Mucosa of stomach (tissue), 1 donor: ENCODE measurements at regions not wholly inside any gene's neighbourhood (a gene's known extent, or its start where the extent isn't known, plus 50 kb on each side); places are given as distances from the start of the nearest gene placed in this dataset.

Experiments used
- H3K27me3 ChIP-seq: one replicate; pipeline ENCODE4 v1.7.0; 2013; ENCODE audit warnings: mild to moderate bottlenecking, low read length; ENCODE audit not compliant: control insufficient read depth, insufficient read depth
- H3K36me3 ChIP-seq: one replicate; pipeline ENCODE4 v1.7.0; 2013; ENCODE audit warnings: low read length; ENCODE audit not compliant: control insufficient read depth, insufficient read depth
- H3K4me1 ChIP-seq: one replicate; pipeline ENCODE4 v1.7.0; 2013; ENCODE audit warnings: mild to moderate bottlenecking, low read length; ENCODE audit not compliant: control insufficient read depth, insufficient read depth
- H3K4me3 ChIP-seq: one replicate; pipeline ENCODE4 v1.7.0; 2013; ENCODE audit warnings: low read length
- H3K9ac ChIP-seq: one replicate; pipeline ENCODE4 v1.7.0; 2013; ENCODE audit warnings: mild to moderate bottlenecking, low read length, moderate library complexity
- H3K9me3 ChIP-seq: one replicate; pipeline ENCODE4 v1.7.0; 2013; ENCODE audit warnings: mild to moderate bottlenecking, low read length, moderate library complexity; ENCODE audit not compliant: control insufficient read depth
- donor health status: Pancreatic carcinoma.

DNA sequence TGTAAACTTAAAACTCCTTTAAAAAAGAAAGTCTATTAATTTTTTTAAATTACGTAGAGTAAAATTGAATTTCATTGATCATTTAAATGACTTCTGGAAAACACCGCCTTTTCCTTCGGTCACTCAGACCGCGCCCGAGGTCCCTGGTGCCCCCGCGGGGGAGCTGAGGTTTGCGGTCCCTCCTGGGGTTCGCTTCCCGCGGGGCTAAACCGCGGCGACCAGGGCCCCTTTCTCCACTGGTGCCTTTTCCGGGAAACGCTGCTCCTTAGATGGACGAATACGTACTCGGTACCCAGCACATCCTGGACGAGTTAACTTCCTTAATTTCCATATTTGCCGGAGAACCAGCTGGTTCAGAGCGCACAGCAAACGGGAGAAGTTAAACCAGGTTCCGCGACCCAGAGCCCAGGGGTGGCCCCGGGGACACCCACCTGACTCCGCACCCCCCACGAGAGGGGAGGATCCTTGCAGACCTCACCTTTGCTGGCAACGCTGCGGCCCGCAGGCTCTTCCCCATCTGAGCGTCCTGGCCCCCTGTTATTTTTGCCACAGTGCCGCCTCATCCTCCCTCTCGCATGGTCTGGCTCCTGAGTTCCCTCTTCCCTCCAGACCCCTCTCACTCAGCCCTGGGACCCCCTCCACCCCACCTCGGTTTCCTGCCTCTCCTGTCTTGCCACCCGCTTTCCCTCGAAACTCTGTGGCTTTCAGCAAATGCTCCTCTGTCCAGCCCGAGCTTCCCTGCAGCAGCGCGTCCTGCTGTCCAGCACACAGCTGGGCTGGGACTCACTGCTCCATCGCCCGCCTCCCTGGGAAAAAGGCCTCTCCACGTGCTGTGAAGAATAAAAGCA lies 420.0 kb upstream of the MYT1L start:
- H3K27me3 ChIP-seq: no peaks in the 10 kb centered on the region
- no peak overlapping the region for H3K9ac ChIP-seq
- no peaks in the 10 kb centered on the region for H3K36me3 ChIP-seq
- no peaks in the 10 kb centered on the region for H3K9me3 ChIP-seq
- no peaks in the 10 kb centered on the region for H3K4me1 ChIP-seq
- no peak overlapping the region for H3K4me3 ChIP-seq

GRCh38 chr2:2749206-2749598 lies 418.1 kb upstream of the MYT1L start:
- no peaks in the 10 kb centered on the region for H3K36me3 ChIP-seq
- H3K4me3 ChIP-seq: no peak overlapping the region
- no peaks in the 10 kb centered on the region for H3K4me1 ChIP-seq
- no peak overlapping the region for H3K9ac ChIP-seq
- H3K27me3 ChIP-seq: no peaks in the 10 kb centered on the region
- H3K9me3 ChIP-seq: no peaks in the 10 kb centered on the region

DNA sequence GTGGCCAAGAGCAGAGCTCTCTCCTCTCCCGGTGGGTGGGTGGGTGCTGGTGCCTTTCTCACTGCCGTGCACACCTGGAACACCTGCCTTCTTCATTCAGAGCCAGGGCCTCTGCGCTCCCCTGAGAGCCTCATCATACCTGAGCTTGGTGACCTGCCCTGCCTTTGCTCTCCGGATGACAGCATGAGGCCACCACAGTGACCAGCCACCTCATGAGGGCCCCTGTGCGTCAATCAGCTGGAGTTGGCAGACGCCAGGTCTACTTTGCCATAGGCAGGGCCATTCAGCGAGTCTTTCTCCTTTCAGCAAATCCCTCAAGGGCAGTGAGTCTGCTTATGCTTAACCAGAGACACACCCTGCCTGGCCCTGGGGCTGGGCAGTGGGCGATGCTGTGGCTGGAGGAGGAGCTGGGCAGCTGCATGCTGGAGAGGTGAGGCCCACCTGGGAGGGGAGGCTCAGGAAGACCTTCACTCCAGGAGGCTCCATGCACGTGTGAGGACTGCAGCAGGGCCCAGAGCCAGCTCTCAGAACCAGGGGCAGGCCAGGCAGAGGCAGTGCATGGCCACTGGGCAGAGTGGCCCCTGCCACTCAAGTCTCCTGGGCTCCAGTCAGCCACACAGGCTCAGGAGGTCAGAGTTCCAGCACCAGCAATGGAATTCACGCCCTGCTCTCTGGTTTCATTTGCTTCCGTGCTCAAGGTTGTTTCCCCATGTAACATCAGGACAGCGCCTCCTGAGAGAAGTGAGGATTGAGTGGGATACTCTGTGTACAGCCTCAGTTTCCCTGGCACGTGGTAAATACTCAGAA lies 417.5 kb upstream of the MYT1L start:
- Histone ChIP-seq H3K9me3 (no peaks in the 10 kb centered on the region), H3K36me3 (no peaks in the 10 kb centered on the region), H3K4me3 (no peak overlapping the region), H3K27me3 (no peaks in the 10 kb centered on the region), H3K9ac (no peak overlapping the region), H3K4me1 (no peaks in the 10 kb centered on the region)

DNA sequence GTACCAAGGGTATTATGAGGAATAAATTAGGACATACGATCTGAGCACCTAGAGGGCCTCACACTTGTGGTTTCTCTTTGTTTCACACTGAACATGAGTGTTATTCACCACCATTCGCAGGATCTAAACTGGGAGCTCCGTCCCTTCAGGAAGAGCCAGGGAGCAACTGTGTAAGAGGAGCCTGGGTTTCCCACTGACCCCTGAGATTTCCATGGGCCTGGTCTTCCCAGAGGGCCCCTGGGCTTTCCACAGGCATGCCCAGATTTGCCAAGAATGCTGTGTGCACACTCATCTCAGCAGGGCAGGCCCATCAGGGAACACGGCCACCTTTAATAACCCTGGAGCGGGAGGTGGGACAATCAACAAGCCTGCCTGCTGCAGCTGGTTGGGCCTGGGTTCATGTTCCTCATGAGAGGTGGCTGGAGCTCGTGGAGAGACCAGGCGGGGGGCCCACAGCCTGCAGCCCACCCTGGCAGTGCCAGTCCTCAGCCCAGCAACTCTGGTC lies 416.8 kb upstream of the MYT1L start:
- Histone ChIP-seq H3K4me3 (no peak overlapping the region), H3K9ac (no peak overlapping the region), H3K27me3 (no peaks in the 10 kb centered on the region), H3K9me3 (no peaks in the 10 kb centered on the region), H3K4me1 (no peaks in the 10 kb centered on the region), H3K36me3 (no peaks in the 10 kb centered on the region)

- no peaks in the 10 kb centered on the region for H3K36me3 ChIP-seq
- no peaks in the 10 kb centered on the region for H3K4me1 ChIP-seq
- H3K27me3 ChIP-seq: no peaks in the 10 kb centered on the region
- no peak overlapping the region for H3K9ac ChIP-seq
- no peak overlapping the region for H3K4me3 ChIP-seq
- no peaks in the 10 kb centered on the region for H3K9me3 ChIP-seq
Measured at GRCh38 chr2:2746731-2747130, 415.7 kb upstream of the MYT1L start.

- H3K9me3 ChIP-seq: no peaks in the 10 kb centered on the region
- H3K4me3 ChIP-seq: no peak overlapping the region
- no peak overlapping the region for H3K9ac ChIP-seq
- no peaks in the 10 kb centered on the region for H3K4me1 ChIP-seq
- H3K27me3 ChIP-seq: no peaks in the 10 kb centered on the region
- no peaks in the 10 kb centered on the region for H3K36me3 ChIP-seq
Measured at GRCh38 chr2:2744958-2745715, 414.1 kb upstream of the MYT1L start.

DNA sequence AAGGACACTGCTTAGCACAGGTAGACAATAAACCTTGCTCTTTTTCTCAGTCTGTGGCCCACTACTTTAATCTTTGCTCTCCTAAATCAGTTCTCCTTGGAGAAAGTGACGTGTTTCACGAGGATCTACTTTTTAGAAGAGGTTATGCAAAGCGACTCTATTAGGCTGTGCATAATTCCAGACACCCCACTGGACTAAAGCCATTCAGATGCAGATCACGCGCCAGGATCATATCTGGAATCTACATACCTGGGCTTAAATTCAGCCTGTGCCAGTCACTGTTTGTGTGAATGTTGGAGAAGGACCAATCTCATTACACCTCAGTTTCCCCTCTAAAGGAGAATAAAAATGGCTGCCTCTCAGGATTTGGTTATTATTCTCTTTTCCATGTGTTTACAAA lies 413.0 kb upstream of the MYT1L start:
- H3K36me3 ChIP-seq: no peaks in the 10 kb centered on the region
- H3K27me3 ChIP-seq: no peaks in the 10 kb centered on the region
- H3K4me3 ChIP-seq: no peak overlapping the region
- H3K9me3 ChIP-seq: no peaks in the 10 kb centered on the region
- H3K9ac ChIP-seq: no peak overlapping the region
- H3K4me1 ChIP-seq: no peaks in the 10 kb centered on the region

DNA sequence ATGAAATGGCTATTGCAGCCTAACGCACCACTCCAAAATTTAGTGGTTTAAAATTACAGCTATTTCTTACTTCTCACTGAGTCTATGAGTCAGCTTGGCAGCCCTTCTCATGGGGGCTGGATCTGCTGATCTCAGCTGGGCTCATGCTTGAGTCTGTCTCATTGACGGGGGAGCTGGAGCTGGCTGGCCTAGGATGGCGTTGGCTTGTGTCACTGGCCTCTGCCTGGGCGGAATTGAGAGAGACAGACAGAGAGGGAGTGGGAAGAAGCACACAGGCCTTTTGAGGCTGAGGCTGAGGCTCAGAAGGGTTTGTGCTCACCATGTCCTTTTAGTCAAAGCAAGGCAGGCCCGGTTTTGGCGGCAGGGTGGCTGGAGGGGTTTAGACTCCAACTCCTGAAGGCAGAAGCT lies 412.1 kb upstream of the MYT1L start:
- Histone ChIP-seq H3K4me3 (no peak overlapping the region), H3K9ac (no peak overlapping the region), H3K27me3 (no peaks in the 10 kb centered on the region), H3K36me3 (no peaks in the 10 kb centered on the region), H3K4me1 (no peaks in the 10 kb centered on the region), H3K9me3 (no peaks in the 10 kb centered on the region)

- Histone ChIP-seq H3K27me3 (no peaks in the 10 kb centered on the region), H3K9ac (no peak overlapping the region), H3K4me3 (no peak overlapping the region), H3K36me3 (no peaks in the 10 kb centered on the region), H3K4me1 (no peaks in the 10 kb centered on the region), H3K9me3 (no peaks in the 10 kb centered on the region)
Measured at GRCh38 chr2:2742726-2743125, 411.7 kb upstream of the MYT1L start.

DNA sequence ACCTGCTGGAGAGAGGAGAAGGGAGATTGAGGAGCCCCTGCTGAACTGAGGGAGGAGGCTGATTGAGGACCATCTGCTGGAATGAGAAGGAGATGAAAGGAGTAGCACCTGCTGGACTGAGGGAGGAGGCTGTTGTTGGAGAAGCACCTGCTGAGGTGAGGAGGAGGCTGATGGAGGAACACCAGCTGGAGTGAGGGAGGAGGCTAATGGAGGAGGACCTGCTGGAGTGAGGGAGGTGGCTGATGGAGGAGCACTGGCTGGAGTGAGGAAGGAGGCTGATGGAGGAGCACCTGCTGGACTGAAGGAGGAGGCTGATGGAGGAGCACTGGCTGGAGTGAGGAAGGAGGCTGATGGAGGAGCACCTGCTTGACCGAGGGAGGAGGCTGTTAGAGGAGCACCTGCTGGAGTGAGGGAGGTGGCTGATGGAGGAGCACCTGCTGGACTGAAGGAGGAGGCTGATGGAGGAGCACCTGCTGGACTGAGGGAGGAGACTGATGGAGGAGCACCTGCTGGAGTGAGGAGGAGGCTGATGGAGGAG lies 409.2 kb upstream of the MYT1L start:
- no peaks in the 10 kb centered on the region for H3K9me3 ChIP-seq
- no peak overlapping the region for H3K4me3 ChIP-seq
- H3K27me3 ChIP-seq: no peaks in the 10 kb centered on the region
- H3K4me1 ChIP-seq: no peaks in the 10 kb centered on the region
- no peak overlapping the region for H3K9ac ChIP-seq
- no peaks in the 10 kb centered on the region for H3K36me3 ChIP-seq

GRCh38 chr2:2739231-2739795 lies 408.2 kb upstream of the MYT1L start:
- Histone ChIP-seq H3K4me1 (no peaks in the 10 kb centered on the region), H3K9me3 (no peaks in the 10 kb centered on the region), H3K9ac (no peak overlapping the region), H3K27me3 (no peaks in the 10 kb centered on the region), H3K4me3 (no peak overlapping the region), H3K36me3 (no peaks in the 10 kb centered on the region)
